T-cell (primary cell): ENCODE measurements at regions not wholly inside any gene's neighbourhood (a gene's known extent, or its start where the extent isn't known, plus 50 kb on each side); places are given as distances from the start of the nearest gene placed in this dataset.

ENCODE experiments used
- ATAC-seq, 4 experiments: fragments of 200-7000 bp in 3 of 4; fragments of 150-1000 bp in 1 of 4; cut with Tn5 transposase; replicated peaks in 1 of 4; 1 replicate in 3 of 4; 2 replicates in 1 of 4; pipeline ENCODE4 v1.10.0; 2021; ENCODE audit warnings: moderate library complexity in 3 of 4, mild to moderate bottlenecking in 2 of 4, moderate number of reproducible peaks in 1 of 4
- CTCF ChIA-PET, 2 donors: fragments of 300-600 bp; sonication (Branson Sonifier 250); formaldehyde crosslinking; loops; one replicate each; lab custom pipeline; 2022; ENCODE audit warnings: antibody characterized with exemption in 2 of 2; lab: Charles Lee
- POLR2A ChIA-PET, 2 donors: fragments of 300-600 bp; sonication (Branson Sonifier 250); formaldehyde crosslinking; loops; one replicate each; lab custom pipeline; 2022; ENCODE audit warnings: antibody characterized with exemption in 2 of 2; lab: Charles Lee
- DNase-seq, 35 experiments: peaks; one replicate each; pipeline versions ENCODE4 v3.0.0 to v3.0.0-alpha.2; 2013 to 2023
- H3K27ac ChIP-seq: one replicate; pipeline ENCODE4 v1.5.1; 2013; ENCODE audit warnings: low read length
- H3K27me3 ChIP-seq, 2 experiments: replicated peaks in 1 of 2; 1 replicate in 1 of 2; 2 replicates in 1 of 2; pipeline versions ENCODE4 v1.6.1 to v1.7.0; 2013; ENCODE audit warnings: low read length in 1 of 2, mixed read lengths in 1 of 2; ENCODE audit not compliant: control insufficient read depth in 2 of 2, insufficient read depth in 2 of 2; ENCODE audit errors: extremely low read depth in 1 of 2
- H3K36me3 ChIP-seq, 2 donors: 1 replicate in 1 of 2; 2 replicates in 1 of 2; pipeline versions ENCODE4 v1.6.1 to v1.7.0; 2013; ENCODE audit warnings: low read length in 1 of 2; ENCODE audit not compliant: control insufficient read depth in 2 of 2, insufficient read depth in 1 of 2; ENCODE audit errors: extremely low read depth in 1 of 2
- H3K4me1 ChIP-seq, 2 experiments: 1 replicate in 1 of 2; 2 replicates in 1 of 2; pipeline versions ENCODE4 v1.6.1 to v1.7.0; 2013; ENCODE audit warnings: low read length in 2 of 2, mixed read lengths in 1 of 2; ENCODE audit not compliant: insufficient read depth in 2 of 2, control insufficient read depth in 1 of 2; ENCODE audit errors: extremely low read depth in 1 of 2
- H3K4me3 ChIP-seq, 2 donors: 1 replicate in 1 of 2; 2 replicates in 1 of 2; pipeline versions ENCODE4 v1.5.1 to v1.7.0; 2013; ENCODE audit warnings: mild to moderate bottlenecking in 2 of 2, low read length in 1 of 2, moderate library complexity in 1 of 2; ENCODE audit not compliant: control insufficient read depth in 1 of 2; ENCODE audit errors: extremely low read depth in 1 of 2
- H3K9me3 ChIP-seq: 2 replicates; pipeline ENCODE4 v1.7.0; 2013
- H3K27ac Mint-ChIP-seq, 2 donors: one replicate each; pipeline ENCODE4 v1.8.0; 2020 to 2021; ENCODE audit warnings: mild to moderate bottlenecking in 2 of 2, mixed read lengths in 2 of 2
- H3K27me3 Mint-ChIP-seq, 2 donors: one replicate each; pipeline ENCODE4 v1.8.0; 2021 to 2022; ENCODE audit warnings: mixed read lengths in 2 of 2
- H3K36me3 Mint-ChIP-seq: one replicate; pipeline ENCODE4 v1.8.0; 2021; ENCODE audit warnings: mixed read lengths
- H3K4me1 Mint-ChIP-seq, 3 donors: one replicate each; pipeline ENCODE4 v1.8.0; 2020 to 2022; ENCODE audit warnings: mixed read lengths in 3 of 3, mild to moderate bottlenecking in 1 of 3
- H3K4me3 Mint-ChIP-seq, 3 donors: one replicate each; pipeline ENCODE4 v1.8.0; 2020 to 2022; ENCODE audit warnings: mild to moderate bottlenecking in 3 of 3, mixed read lengths in 3 of 3, moderate library complexity in 3 of 3
- H3K9me3 Mint-ChIP-seq, 3 donors: one replicate each; pipeline ENCODE4 v1.8.0; 2020 to 2022; ENCODE audit warnings: mixed read lengths in 3 of 3
- WGBS: methylation state at CpG from one replicate; pipeline ENCODE4 v1.1.5; 2013; ENCODE audit warnings: missing lambda C conversion rate; ENCODE audit not compliant: insufficient coverage; 5-methylcytosine and 5-hydroxymethylcytosine counted together

GRCh38 chr1:189616893-189617292 lies 860.8 kb downstream of the BRINP3 start:
- ATAC-seq (no peak), DNase-seq (no peak)
- Histone ChIP-seq H3K36me3 (no peaks in the 10 kb centered on the region), H3K4me1 (no peaks in the 10 kb centered on the region), H3K27me3 (no peaks in the 10 kb centered on the region), H3K4me3 (no peak overlapping the region), H3K27ac (no peak overlapping the region), H3K9me3 (no peaks in the 10 kb centered on the region)
- H3K4me1 Mint-ChIP-seq, result no peaks in the 10 kb centered on the region
- ChIA-PET CTCF (no interaction called here), POLR2A (no interaction called here)
- no peaks in the 10 kb centered on the region for H3K27me3 Mint-ChIP-seq
- H3K4me3 Mint-ChIP-seq, result no peak overlapping the region
- 100% methylated on average over 3 of the region's 5 CpGs for WGBS
- H3K9me3 Mint-ChIP-seq, result peaks cover 8 to 16% (median 14%) of the 10 kb centered on the region in 3 donors
- no peaks in the 10 kb centered on the region for H3K36me3 Mint-ChIP-seq
- no peak overlapping the region for H3K27ac Mint-ChIP-seq

GRCh38 chr1:189619682-189620332 lies 857.9 kb downstream of the BRINP3 start:
- Histone ChIP-seq H3K4me1 (no peaks in the 10 kb centered on the region), H3K4me3 (no peak overlapping the region), H3K36me3 (no peaks in the 10 kb centered on the region), H3K27ac (no peak overlapping the region), H3K9me3 (no peaks in the 10 kb centered on the region), H3K27me3 (no peaks in the 10 kb centered on the region)
- no CpG with 5 or more reads among the region's 3 CpGs for WGBS
- Mint-ChIP-seq H3K4me1 (no peaks in the 10 kb centered on the region), H3K27me3 (no peaks in the 10 kb centered on the region), H3K4me3 (no peak overlapping the region), H3K27ac (no peak overlapping the region), H3K36me3 (no peaks in the 10 kb centered on the region), H3K9me3 (peaks cover 14 to 23% (median 16%) of the 10 kb centered on the region in 3 donors)
- ChIA-PET CTCF (no interaction called here), POLR2A (no interaction called here)
- no peak for ATAC-seq
- DNase-seq, result no peak

DNA sequence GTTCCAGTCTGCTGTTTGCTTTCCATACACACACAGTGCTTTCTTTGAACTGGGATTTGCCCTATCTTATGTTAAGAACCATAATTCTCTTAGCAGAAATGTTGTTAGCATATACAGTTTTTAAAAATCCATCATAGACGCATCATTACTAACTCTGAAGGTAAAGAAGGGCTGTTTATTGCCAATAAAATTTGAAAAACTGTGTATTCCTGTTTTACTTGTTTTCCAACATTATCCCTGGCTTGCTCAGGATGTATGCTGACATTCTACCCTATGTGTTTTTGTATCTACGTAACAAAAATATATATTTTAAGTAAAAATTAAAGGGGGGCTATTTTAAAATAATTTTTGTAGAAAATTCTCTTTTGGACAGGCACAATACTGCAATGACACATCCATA lies 857.2 kb downstream of the BRINP3 start:
- WGBS, result no CpG with 5 or more reads among the region's 2 CpGs

GRCh38 chr1:189623336-189623735 lies 854.3 kb downstream of the BRINP3 start:
- Histone ChIP-seq H3K27ac (no peak overlapping the region), H3K4me3 (no peak overlapping the region), H3K27me3 (no peaks in the 10 kb centered on the region), H3K4me1 (no peaks in the 10 kb centered on the region), H3K9me3 (no peaks in the 10 kb centered on the region), H3K36me3 (no peaks in the 10 kb centered on the region)
- ATAC-seq (no peak), DNase-seq (no peak)
- H3K27me3 Mint-ChIP-seq, result no peaks in the 10 kb centered on the region
- H3K36me3 Mint-ChIP-seq, result no peaks in the 10 kb centered on the region
- H3K4me3 Mint-ChIP-seq, result no peak overlapping the region
- H3K27ac Mint-ChIP-seq, result no peak overlapping the region
- no peaks in the 10 kb centered on the region for H3K4me1 Mint-ChIP-seq
- CTCF ChIA-PET, result no interaction called here
- POLR2A ChIA-PET, result no interaction called here
- H3K9me3 Mint-ChIP-seq, result peaks cover 10 to 15% (median 14%) of the 10 kb centered on the region in 3 donors
- no CpG with 5 or more reads among the region's 2 CpGs for WGBS

More for the DNA sequence above, 857.2 kb downstream of the BRINP3 start:
- H3K27me3 ChIP-seq, result no peaks in the 10 kb centered on the region
- H3K27ac ChIP-seq, result no peak overlapping the region
- Mint-ChIP-seq H3K27me3 (no peaks in the 10 kb centered on the region), H3K36me3 (no peaks in the 10 kb centered on the region), H3K27ac (no peak overlapping the region), H3K4me3 (no peak overlapping the region), H3K4me1 (no peaks in the 10 kb centered on the region), H3K9me3 (peaks cover 16 to 23% (median 19%) of the 10 kb centered on the region in 3 donors)
- H3K4me1 ChIP-seq, result no peaks in the 10 kb centered on the region
- H3K9me3 ChIP-seq, result no peaks in the 10 kb centered on the region
- CTCF ChIA-PET, result no interaction called here
- no peaks in the 10 kb centered on the region for H3K36me3 ChIP-seq
- H3K4me3 ChIP-seq, result no peak overlapping the region
- DNase-seq, result no peak
- POLR2A ChIA-PET, result no interaction called here
- no peak for ATAC-seq

GRCh38 chr1:189627427-189627826 lies 850.2 kb downstream of the BRINP3 start:
- H3K9me3 ChIP-seq, result no peaks in the 10 kb centered on the region
- ChIA-PET CTCF (no interaction called here), POLR2A (no interaction called here)
- Mint-ChIP-seq H3K4me1 (no peaks in the 10 kb centered on the region), H3K27ac (no peak overlapping the region), H3K4me3 (no peak overlapping the region), H3K36me3 (no peaks in the 10 kb centered on the region), H3K9me3 (peaks cover 2 to 13% (median 4%) of the 10 kb centered on the region in 3 donors), H3K27me3 (no peaks in the 10 kb centered on the region)
- ATAC-seq (no peak), DNase-seq (no peak)
- H3K27me3 ChIP-seq, result no peaks in the 10 kb centered on the region
- WGBS, result 0% methylated on average over 1 of the region's 2 CpGs
- no peak overlapping the region for H3K4me3 ChIP-seq
- no peaks in the 10 kb centered on the region for H3K4me1 ChIP-seq
- H3K27ac ChIP-seq, result no peak overlapping the region
- no peaks in the 10 kb centered on the region for H3K36me3 ChIP-seq

DNA sequence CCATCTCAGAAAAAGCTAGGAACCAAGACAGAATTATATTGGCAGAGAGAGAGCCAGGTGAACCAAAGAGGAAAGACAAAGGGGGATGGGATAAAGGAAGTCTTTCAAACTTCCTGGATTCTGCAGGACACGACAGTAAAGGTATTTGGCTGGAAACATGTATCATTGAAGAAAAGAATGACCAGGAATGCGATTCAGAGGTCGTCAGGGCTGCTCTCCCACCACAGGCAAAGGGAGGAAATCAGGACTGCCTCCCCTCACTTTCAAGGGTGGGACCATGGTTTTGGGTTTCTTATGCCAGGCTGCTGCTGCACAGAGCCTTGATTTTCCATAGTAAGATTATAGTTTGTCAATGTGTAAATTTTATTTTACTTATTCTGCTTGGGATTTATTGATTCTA lies 848.8 kb downstream of the BRINP3 start:
- no peak overlapping the region for H3K4me3 ChIP-seq
- ChIA-PET CTCF (no interaction called here), POLR2A (no interaction called here)
- Mint-ChIP-seq H3K27me3 (no peaks in the 10 kb centered on the region), H3K36me3 (no peaks in the 10 kb centered on the region), H3K9me3 (peaks cover 0 to 13% (median 6%) of the 10 kb centered on the region in 3 donors), H3K4me3 (no peak overlapping the region), H3K4me1 (no peaks in the 10 kb centered on the region), H3K27ac (no peak overlapping the region)
- DNase-seq (no peak), ATAC-seq (no peak)
- no peaks in the 10 kb centered on the region for H3K27me3 ChIP-seq
- no peaks in the 10 kb centered on the region for H3K36me3 ChIP-seq
- H3K4me1 ChIP-seq, result no peaks in the 10 kb centered on the region
- 26% methylated on average over 3 of the region's 3 CpGs for WGBS
- no peak overlapping the region for H3K27ac ChIP-seq
- H3K9me3 ChIP-seq, result no peaks in the 10 kb centered on the region

DNA sequence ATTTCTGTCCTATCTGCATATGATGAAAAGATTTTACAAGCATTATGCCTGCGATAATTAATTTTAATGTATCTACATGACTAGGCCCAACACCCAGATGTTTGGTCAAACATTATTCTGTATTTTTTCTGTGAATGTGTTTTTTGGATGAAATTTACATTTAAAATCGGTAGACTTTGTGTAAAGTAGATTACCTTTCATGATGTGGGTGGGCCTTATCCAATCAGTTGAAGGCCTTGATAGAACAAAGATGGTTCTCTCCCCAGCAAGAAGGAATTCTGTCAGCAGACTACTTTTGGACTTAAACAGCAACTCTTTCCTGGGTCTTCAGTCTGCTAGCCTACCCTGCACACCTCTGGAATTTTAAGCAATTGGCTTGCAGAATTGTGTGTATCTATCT lies 844.0 kb downstream of the BRINP3 start:
- Mint-ChIP-seq H3K4me1 (no peaks in the 10 kb centered on the region), H3K36me3 (no peaks in the 10 kb centered on the region), H3K27ac (no peak overlapping the region), H3K27me3 (no peaks in the 10 kb centered on the region), H3K4me3 (no peak overlapping the region), H3K9me3 (peaks cover 4 to 5% (median 5%) of the 10 kb centered on the region in 3 donors)
- H3K4me3 ChIP-seq, result no peak overlapping the region
- no peaks in the 10 kb centered on the region for H3K36me3 ChIP-seq
- ATAC-seq, result no peak
- no peaks in the 10 kb centered on the region for H3K27me3 ChIP-seq
- no peak for DNase-seq
- H3K4me1 ChIP-seq, result no peaks in the 10 kb centered on the region
- H3K27ac ChIP-seq, result no peak overlapping the region
- WGBS, result no CpG with 5 or more reads among the region's 2 CpGs
- ChIA-PET POLR2A (no interaction called here), CTCF (no interaction called here)
- H3K9me3 ChIP-seq, result no peaks in the 10 kb centered on the region
